Right lobe of liver (tissue), 4 donors: ENCODE measurements at regions not wholly inside any gene's neighbourhood (a gene's known extent, or its start where the extent isn't known, plus 50 kb on each side); places are given as distances from the start of the nearest gene placed in this dataset.

Experiments
- POLR2A ChIP-seq: fragments of 450-650 bp; IDR thresholded peaks from one replicate; pipeline ENCODE4 v1.6.1; 2017; ENCODE audit warnings: antibody characterized with exemption, mild to moderate bottlenecking
- TF ChIP-seq, protein P1 (sequence below), 4 donors: fragments of 200-600 bp in 3 of 4; fragments of 450-650 bp in 1 of 4; IDR thresholded peaks; one replicate each; pipeline versions ENCODE4 v1.5.1 to v1.8.0; 2016 to 2022; ENCODE audit warnings: antibody characterized with exemption in 4 of 4, mild to moderate bottlenecking in 2 of 4
- donor health status: DM: no; HTN: no; CAD: no.
- donor health status: DM: no; HTN: no; CAD: no.
- donor health status: DM: no; HTN: yes; CAD: no.

DNA sequence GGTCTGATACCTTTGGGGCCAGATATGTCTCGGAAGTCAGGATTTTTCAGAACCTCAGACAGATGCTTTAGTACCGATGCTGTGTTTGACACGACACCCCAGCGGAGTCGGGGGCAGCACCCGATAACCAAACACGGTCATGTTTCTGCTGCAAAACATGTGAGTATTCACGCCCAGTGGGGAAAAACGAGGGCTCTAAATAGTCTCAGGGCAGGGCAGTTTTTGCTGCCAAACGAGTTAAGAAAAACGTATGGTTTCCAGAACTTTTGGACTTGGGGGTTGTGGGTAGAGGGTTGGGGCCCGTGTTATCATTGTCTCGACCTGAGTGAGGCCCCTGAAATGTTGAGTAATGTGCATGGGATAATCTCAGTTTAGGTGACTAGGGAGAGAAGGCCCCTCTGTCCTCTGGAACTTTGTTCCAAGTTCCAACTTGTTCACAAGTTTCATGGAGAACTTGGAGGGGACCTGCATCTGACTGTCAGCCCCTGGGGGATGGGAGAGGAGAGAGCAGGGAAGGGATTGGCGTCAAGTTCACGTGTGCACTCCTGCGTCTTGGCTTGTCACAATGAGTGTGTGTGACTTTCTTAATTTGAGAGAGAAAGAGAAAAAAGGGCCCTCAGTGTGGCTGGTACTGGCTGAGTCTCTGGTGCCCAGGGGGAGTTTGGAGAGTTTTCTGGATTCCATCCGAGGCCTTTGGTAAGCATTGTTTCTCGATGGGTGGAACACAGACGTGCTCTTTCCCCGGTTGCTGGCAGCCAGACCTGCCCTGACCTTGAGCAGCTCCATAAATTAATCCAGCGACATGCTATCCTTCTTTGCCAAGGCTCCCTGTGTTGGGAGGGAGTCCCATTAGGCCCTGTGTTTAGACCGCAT, 83.9 kb upstream of the CIBAR2 start:
- TF ChIP-seq, protein P1, sequence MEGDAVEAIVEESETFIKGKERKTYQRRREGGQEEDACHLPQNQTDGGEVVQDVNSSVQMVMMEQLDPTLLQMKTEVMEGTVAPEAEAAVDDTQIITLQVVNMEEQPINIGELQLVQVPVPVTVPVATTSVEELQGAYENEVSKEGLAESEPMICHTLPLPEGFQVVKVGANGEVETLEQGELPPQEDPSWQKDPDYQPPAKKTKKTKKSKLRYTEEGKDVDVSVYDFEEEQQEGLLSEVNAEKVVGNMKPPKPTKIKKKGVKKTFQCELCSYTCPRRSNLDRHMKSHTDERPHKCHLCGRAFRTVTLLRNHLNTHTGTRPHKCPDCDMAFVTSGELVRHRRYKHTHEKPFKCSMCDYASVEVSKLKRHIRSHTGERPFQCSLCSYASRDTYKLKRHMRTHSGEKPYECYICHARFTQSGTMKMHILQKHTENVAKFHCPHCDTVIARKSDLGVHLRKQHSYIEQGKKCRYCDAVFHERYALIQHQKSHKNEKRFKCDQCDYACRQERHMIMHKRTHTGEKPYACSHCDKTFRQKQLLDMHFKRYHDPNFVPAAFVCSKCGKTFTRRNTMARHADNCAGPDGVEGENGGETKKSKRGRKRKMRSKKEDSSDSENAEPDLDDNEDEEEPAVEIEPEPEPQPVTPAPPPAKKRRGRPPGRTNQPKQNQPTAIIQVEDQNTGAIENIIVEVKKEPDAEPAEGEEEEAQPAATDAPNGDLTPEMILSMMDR (IDR thresholded peaks at IDR 0.05), result no peak
- no peak for TF ChIP-seq POLR2A
